ENCODE measurements at regions not wholly inside any gene's neighbourhood (a gene's known extent, or its start where the extent isn't known, plus 50 kb on each side); places are given as distances from the start of the nearest gene placed in this dataset.

- no peaks in the 10 kb centered on the region for H3K9me3 ChIP-seq
- WGBS, 2 donors: 69 to 92% methylated on average over 1 of the region's 1 CpG
- H3K27me3 ChIP-seq: no peaks in the 10 kb centered on the region
- no peaks in the 10 kb centered on the region for H3K4me1 ChIP-seq
- H3K36me3 ChIP-seq: no peaks in the 10 kb centered on the region
- H3K4me3 ChIP-seq: no peak overlapping the region
- no peak overlapping the region for H3K27ac ChIP-seq
- no peak for DNase-seq
- intact Hi-C loops (cut with DNase I): no loop called here
- no peak for TF ChIP-seq EP300 (IDR thresholded peaks at IDR 0.05)
- TF ChIP-seq POLR2AphosphoS5 (IDR thresholded peaks at IDR 0.05): no peak
- no peak for TF ChIP-seq POLR2A (IDR thresholded peaks at IDR 0.05)
- TF ChIP-seq CTCF (IDR thresholded peaks at IDR 0.05): no peak
Measured at GRCh38 chr1:83500531-83500930, 498.4 kb downstream of the TTLL7 start.

GRCh38 chr1:83499998-83500397, 498.9 kb downstream of the TTLL7 start:
- intact Hi-C loops (cut with DNase I): no loop called here
- Histone ChIP-seq H3K27me3 (no peaks in the 10 kb centered on the region), H3K36me3 (no peaks in the 10 kb centered on the region), H3K9me3 (no peaks in the 10 kb centered on the region), H3K27ac (no peak overlapping the region), H3K4me3 (no peak overlapping the region), H3K4me1 (no peaks in the 10 kb centered on the region)
- TF ChIP-seq POLR2AphosphoS5 (IDR thresholded peaks at IDR 0.05): no peak
- no peak for TF ChIP-seq CTCF (IDR thresholded peaks at IDR 0.05)
- no peak for TF ChIP-seq EP300 (IDR thresholded peaks at IDR 0.05)
- TF ChIP-seq POLR2A (IDR thresholded peaks at IDR 0.05): no peak
- no peak for DNase-seq
- 75 to 83% methylated on average over 3 of the region's 3 CpGs for WGBS, 2 donors

DNA sequence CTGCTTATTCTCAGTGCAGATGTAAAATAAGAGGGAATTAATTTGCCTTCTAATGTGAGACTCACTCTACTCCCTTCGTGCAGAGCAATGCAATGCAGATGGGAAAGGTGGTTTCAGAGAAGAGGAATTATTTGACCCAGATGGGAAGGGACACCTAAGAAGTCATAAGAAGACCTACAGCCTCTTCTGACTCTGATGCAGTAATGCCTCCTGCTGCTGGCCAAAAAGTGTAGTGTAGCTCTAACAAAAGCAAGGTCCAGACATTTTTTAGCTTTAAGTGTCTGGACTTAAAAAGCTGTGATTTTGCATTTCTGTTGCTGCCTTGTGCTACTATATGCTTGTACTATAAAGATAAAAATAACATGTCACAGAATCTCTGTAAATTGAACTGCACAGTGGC, 501.4 kb downstream of the TTLL7 start:
- no peaks in the 10 kb centered on the region for H3K4me1 ChIP-seq
- H3K36me3 ChIP-seq: no peaks in the 10 kb centered on the region
- H3K27me3 ChIP-seq: no peaks in the 10 kb centered on the region
- intact Hi-C loops (cut with DNase I): no loop called here
- no peak overlapping the region for H3K4me3 ChIP-seq
- no peak for TF ChIP-seq CTCF (IDR thresholded peaks at IDR 0.05)
- no peak for TF ChIP-seq POLR2AphosphoS5 (IDR thresholded peaks at IDR 0.05)
- TF ChIP-seq EP300 (IDR thresholded peaks at IDR 0.05): no peak
- TF ChIP-seq POLR2A (IDR thresholded peaks at IDR 0.05): no peak
- no peak overlapping the region for H3K27ac ChIP-seq
- no peak for DNase-seq
- H3K9me3 ChIP-seq: no peaks in the 10 kb centered on the region
- WGBS, 2 donors: 84 to 93% methylated on average over 1 of the region's 1 CpG

GRCh38 chr1:83495560-83495959, 503.4 kb downstream of the TTLL7 start:
- H3K9me3 ChIP-seq: no peaks in the 10 kb centered on the region
- 93 to 94% methylated on average over 9 of the region's 9 CpGs for WGBS, 2 donors
- no peak for TF ChIP-seq EP300 (IDR thresholded peaks at IDR 0.05)
- no peak for TF ChIP-seq POLR2AphosphoS5 (IDR thresholded peaks at IDR 0.05)
- TF ChIP-seq CTCF (IDR thresholded peaks at IDR 0.05): no peak
- TF ChIP-seq POLR2A (IDR thresholded peaks at IDR 0.05): no peak

DNA sequence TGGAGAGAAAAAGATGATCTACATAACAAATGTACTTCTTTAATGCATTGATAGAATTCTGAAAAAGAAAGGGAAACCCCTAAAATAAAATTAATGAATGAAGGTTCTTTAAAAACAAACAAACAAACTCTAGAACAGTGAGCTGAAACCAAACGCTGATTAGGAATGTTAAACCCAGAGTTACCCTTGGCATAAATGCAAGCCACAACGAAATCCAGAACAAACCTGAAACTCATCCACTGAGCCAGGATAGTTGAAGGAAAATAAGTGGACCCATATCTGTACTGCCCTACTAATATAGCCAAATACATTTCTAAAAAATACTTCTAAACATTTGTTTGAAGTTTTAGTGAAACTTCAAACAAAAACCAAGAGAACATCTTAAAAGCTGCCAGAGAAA, 505.3 kb downstream of the TTLL7 start:
- 51 to 69% methylated on average over 2 of the region's 2 CpGs for WGBS, 2 donors
- DNase-seq: no peak
- intact Hi-C loops (cut with DNase I): no loop called here
- Histone ChIP-seq H3K27ac (no peak overlapping the region), H3K4me3 (no peak overlapping the region), H3K36me3 (no peaks in the 10 kb centered on the region), H3K9me3 (no peaks in the 10 kb centered on the region), H3K27me3 (no peaks in the 10 kb centered on the region), H3K4me1 (no peaks in the 10 kb centered on the region)
- TF ChIP-seq CTCF (IDR thresholded peaks at IDR 0.05) (no peak), EP300 (IDR thresholded peaks at IDR 0.05) (no peak), POLR2A (IDR thresholded peaks at IDR 0.05) (no peak), POLR2AphosphoS5 (IDR thresholded peaks at IDR 0.05) (no peak)

More at GRCh38 chr1:83495560-83495959, 503.4 kb downstream of the TTLL7 start:
- intact Hi-C loops (cut with DNase I): no loop called here
- DNase-seq: no peak
- Histone ChIP-seq H3K27me3 (no peaks in the 10 kb centered on the region), H3K27ac (no peak overlapping the region), H3K36me3 (no peaks in the 10 kb centered on the region), H3K4me3 (no peak overlapping the region), H3K4me1 (no peaks in the 10 kb centered on the region)
